ENCODE measurements at regions not wholly inside any gene's neighbourhood (a gene's known extent, or its start where the extent isn't known, plus 50 kb on each side); places are given as distances from the start of the nearest gene placed in this dataset.

GRCh38 chr10:6751363-6751762 lies 171.3 kb upstream of the PRKCQ start:
- TF ChIP-seq CTCF (IDR thresholded peaks at IDR 0.05) = no peak
- no peak for TF ChIP-seq ZFX (IDR thresholded peaks at IDR 0.05; ENCODE audit: borderline replicate concordance)
